ENCODE measurements at regions not wholly inside any gene's neighbourhood (a gene's known extent, or its start where the extent isn't known, plus 50 kb on each side); places are given as distances from the start of the nearest gene placed in this dataset.
"Not testable (repeated sequence)": the region's sequence is repeated elsewhere in the genome, so short reads cannot be mapped to it uniquely, and the experiment has no call there.

DNA sequence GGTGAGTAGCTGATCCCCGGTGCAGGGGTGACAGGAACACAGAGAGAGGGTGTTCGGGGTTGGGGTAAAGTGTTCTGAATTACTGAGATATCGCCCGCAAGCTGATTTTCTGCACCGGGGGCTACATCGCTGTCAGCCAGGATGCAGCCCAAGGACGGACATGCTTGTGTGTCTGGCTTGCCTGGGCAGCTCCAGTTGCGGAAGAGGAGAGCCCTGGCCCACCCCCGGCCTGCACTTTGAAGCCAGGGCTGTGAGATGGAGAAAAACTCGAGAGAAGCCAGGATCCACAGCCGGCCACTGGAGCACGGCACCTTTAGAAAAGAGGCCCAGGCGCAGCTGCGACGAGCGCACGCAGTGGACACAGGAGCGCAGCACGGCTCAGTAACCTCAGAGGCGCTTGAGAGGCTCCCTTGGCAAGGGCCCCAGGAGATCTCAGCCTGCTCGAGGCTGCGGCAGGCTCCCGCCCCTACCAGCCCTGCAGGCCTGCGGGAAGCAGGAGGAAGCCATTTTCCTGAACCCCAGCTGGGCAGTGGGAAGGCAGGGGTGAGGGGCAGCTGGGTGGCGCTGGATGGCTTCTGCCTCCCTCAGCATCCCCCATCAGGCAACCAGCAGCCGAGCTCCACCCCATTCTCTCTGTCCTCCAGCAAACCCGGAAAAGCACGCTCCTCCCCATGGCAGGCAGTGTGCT, 59.2 kb downstream of the C9orf50 start:
- no peaks in the 10 kb centered on the region for H3K36me3 Mint-ChIP-seq
- no peaks in the 10 kb centered on the region for H3K4me1 Mint-ChIP-seq
- no peaks in the 10 kb centered on the region for H3K9me3 Mint-ChIP-seq
- H3K4me3 Mint-ChIP-seq, result no peak overlapping the region
- no peak overlapping the region for H3K27ac Mint-ChIP-seq
- H3K27me3 Mint-ChIP-seq, result peaks cover 50% of the 10 kb centered on the region
- CTCF ChIA-PET, result no interaction called here
- no peak for DNase-seq

DNA sequence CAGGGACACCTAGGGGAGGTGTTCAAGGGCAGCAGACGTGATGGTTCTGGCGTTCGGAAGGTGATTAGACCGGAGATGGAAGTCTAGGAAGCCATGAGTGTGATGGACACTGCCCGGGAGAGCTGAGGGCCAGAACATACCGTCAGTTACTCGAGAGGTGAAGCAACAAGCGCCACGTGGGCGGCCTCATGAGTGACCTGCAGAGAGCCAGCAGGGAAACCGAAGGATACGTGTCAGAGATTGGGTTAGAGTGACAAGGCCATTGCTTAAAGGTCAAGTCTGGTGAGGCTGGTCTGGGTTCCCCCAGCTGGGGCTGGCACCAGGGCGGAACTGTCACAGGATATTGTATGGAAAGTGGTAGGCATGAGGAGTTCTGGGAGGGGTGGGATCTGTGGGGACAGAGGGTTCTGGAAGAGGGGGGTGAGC, 60.0 kb downstream of the C9orf50 start:
- CTCF ChIA-PET, result no interaction called here
- no peak overlapping the region for H3K4me3 Mint-ChIP-seq
- peaks cover 41% of the 10 kb centered on the region for H3K27me3 Mint-ChIP-seq
- no peaks in the 10 kb centered on the region for H3K9me3 Mint-ChIP-seq
- DNase-seq, result no peak
- H3K4me1 Mint-ChIP-seq, result no peaks in the 10 kb centered on the region
- H3K27ac Mint-ChIP-seq, result no peak overlapping the region
- no peaks in the 10 kb centered on the region for H3K36me3 Mint-ChIP-seq

GRCh38 chr9:129559506-129559881, 61.4 kb downstream of the C9orf50 start:
- no peak overlapping the region for H3K4me3 Mint-ChIP-seq
- no peaks in the 10 kb centered on the region for H3K9me3 Mint-ChIP-seq
- no peak overlapping the region for H3K27ac Mint-ChIP-seq
- H3K27me3 Mint-ChIP-seq, result peaks cover 36% of the 10 kb centered on the region
- no peak for DNase-seq
- no peaks in the 10 kb centered on the region for H3K36me3 Mint-ChIP-seq
- H3K4me1 Mint-ChIP-seq, result no peaks in the 10 kb centered on the region
- CTCF ChIA-PET, result interaction anchor here (0.5 kb wide), 1 partner anchor 1764 kb away, joined by 3 read pairs; no protein-coding TSS in a partner anchor

GRCh38 chr9:129558551-129559505, 62.1 kb downstream of the C9orf50 start:
- H3K9me3 Mint-ChIP-seq, result no peaks in the 10 kb centered on the region
- no peak for DNase-seq
- no peak overlapping the region for H3K27ac Mint-ChIP-seq

GRCh38 chr9:129558063-129558550, 62.8 kb downstream of the C9orf50 start:
- peaks cover 44% of the 10 kb centered on the region for H3K27me3 Mint-ChIP-seq
- H3K4me1 Mint-ChIP-seq, result no peaks in the 10 kb centered on the region
- H3K36me3 Mint-ChIP-seq, result no peaks in the 10 kb centered on the region
- CTCF ChIA-PET, result no interaction called here
- H3K4me3 Mint-ChIP-seq, result no peak overlapping the region
- no peak for DNase-seq
- H3K9me3 Mint-ChIP-seq, result no peaks in the 10 kb centered on the region
- H3K27ac Mint-ChIP-seq, result no peak overlapping the region

More at GRCh38 chr9:129558551-129559505, 62.1 kb downstream of the C9orf50 start:
- Mint-ChIP-seq H3K36me3 (no peaks in the 10 kb centered on the region), H3K4me1 (no peaks in the 10 kb centered on the region), H3K27me3 (peaks cover 37% of the 10 kb centered on the region), H3K4me3 (no peak overlapping the region)
- CTCF ChIA-PET, result interaction anchor here (0.5 kb wide), 1 partner anchor 1763 kb away, joined by 3 read pairs; no protein-coding TSS in a partner anchor

GRCh38 chr9:129557192-129558036, 63.5 kb downstream of the C9orf50 start:
- Mint-ChIP-seq H3K27ac (no peak overlapping the region), H3K36me3 (no peaks in the 10 kb centered on the region), H3K4me1 (no peaks in the 10 kb centered on the region), H3K27me3 (peaks cover 50% of the 10 kb centered on the region), H3K4me3 (no peak overlapping the region), H3K9me3 (no peaks in the 10 kb centered on the region)
- DNase-seq, result no peak
- CTCF ChIA-PET, result no interaction called here

DNA sequence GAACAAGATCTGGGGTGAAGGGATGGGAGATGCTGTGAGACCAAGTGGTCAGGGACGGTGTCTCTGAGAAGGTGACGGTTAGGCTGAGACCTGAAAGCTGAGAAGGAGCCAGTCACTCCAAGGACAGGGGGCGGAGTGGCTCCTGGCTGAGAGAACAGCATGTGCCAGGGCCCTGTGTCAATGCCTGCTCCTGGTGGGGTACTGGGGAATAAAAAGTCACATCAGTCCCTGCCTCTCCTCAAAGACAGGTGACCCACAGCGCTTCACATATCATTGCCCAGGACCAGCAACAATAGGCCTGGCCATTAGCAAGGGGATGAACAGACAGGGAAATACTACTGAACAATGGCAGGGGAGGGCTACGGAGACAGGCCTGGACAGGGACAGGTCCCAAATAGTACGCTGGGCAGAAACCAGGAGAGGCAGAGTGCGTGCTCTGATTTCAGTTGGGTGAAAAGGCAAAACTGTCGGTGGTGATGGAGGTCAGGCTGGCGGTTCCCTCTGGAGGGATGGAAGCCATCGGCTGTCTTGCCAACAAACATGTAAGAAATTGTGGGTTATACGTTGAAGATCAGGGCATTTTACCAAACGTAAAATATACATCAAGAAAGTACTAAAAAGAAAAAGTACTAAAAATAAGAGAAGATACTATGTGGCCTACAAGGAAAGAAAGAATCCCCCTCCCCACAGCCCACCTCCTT, 64.3 kb downstream of the C9orf50 start:
- CTCF ChIA-PET, result no interaction called here
- no peaks in the 10 kb centered on the region for H3K4me1 Mint-ChIP-seq
- peaks cover 53% of the 10 kb centered on the region for H3K27me3 Mint-ChIP-seq
- no peak overlapping the region for H3K4me3 Mint-ChIP-seq
- DNase-seq, result no peak
- no peaks in the 10 kb centered on the region for H3K36me3 Mint-ChIP-seq
- H3K27ac Mint-ChIP-seq, result no peak overlapping the region
- H3K9me3 Mint-ChIP-seq, result no peaks in the 10 kb centered on the region

DNA sequence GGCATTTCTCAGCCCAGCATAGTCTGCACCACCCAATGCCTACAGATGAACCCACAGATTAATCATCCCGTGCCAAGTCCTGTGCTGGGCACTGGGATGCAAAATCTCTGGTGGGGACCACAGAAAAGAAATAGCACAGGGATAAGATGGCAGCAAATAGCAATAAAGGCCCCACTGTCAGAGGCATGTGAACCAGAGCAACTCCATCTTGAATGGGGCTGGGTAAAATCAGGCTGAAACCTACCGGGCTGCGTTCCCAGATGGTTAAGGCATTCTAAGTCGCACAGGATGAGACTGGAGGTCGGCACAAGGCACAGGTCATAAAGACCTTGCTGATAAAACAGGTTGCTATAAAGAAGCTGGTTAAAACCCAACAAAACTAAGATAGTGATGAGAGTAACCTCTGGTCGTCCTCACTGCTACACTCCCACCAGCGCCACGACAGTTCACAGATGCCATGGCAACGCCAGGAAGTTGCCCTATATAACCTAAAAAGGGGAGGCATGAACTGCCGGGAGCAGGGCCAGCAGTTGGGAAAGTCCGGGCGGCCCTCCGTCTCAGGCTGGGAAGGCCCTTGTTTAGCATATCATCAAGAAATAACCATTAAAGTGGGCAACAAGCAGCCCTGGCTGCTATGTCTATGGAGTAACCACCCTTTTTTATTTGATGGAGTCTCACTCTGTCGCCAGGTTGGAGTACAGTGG, 65.2 kb downstream of the C9orf50 start:
- peaks cover 54% of the 10 kb centered on the region for H3K27me3 Mint-ChIP-seq
- H3K36me3 Mint-ChIP-seq, result no peaks in the 10 kb centered on the region
- CTCF ChIA-PET, result no interaction called here

DNA sequence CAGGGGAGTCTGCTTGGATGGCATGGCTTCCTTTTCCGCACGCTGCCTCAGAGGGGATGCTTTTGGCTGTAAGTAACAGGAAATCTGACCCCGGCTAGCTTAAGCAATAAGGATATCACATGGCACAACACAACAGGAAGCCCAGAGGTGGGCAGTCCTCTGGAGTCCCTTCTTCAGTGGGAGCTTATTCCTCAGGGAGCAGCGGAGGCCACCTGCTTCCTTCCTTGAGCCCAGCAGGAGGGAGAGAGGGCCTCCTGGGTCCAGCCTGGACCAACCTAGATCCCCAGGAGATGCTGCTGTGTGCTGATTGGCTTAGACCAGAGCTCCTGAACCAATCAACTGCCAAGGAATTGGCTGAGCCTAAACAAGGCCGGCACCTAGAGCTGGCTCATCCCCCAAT, 66.3 kb downstream of the C9orf50 start:
- H3K4me1 Mint-ChIP-seq, result no peaks in the 10 kb centered on the region
- CTCF ChIA-PET, result interaction anchor here (1.2 kb wide), 1 partner anchor 56 kb away, joined by 3 read pairs; no protein-coding TSS in a partner anchor
- no peaks in the 10 kb centered on the region for H3K9me3 Mint-ChIP-seq
- H3K4me3 Mint-ChIP-seq, result no peak overlapping the region
- DNase-seq, result no peak
- H3K27me3 Mint-ChIP-seq, result peaks cover 61% of the 10 kb centered on the region
- no peak overlapping the region for H3K27ac Mint-ChIP-seq
- H3K36me3 Mint-ChIP-seq, result no peaks in the 10 kb centered on the region

More for the DNA sequence above, 65.2 kb downstream of the C9orf50 start:
- H3K27ac Mint-ChIP-seq, result no peak overlapping the region
- no peaks in the 10 kb centered on the region for H3K9me3 Mint-ChIP-seq
- H3K4me3 Mint-ChIP-seq, result no peak overlapping the region
- DNase-seq, result no peak
- no peaks in the 10 kb centered on the region for H3K4me1 Mint-ChIP-seq

DNA sequence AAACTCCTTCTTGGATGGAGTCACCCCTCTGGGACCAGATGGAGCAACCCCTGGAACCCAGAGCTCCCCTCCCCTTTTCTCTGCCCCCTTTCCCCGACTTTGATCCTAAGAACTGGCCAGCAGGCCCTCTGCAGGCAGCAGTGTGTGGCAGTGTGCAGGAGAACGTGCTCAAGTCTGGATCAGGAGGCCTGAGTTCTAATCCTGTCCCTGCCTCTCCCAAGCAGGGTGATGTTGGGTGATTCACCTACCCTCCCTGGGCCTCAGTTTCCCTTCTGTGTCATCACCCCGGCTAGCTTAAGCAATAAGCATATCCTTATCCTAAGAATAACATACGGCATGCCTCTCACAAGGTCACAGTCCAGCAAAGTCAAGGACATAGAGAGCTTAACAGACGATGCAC, 67.6 kb downstream of the C9orf50 start:
- CTCF ChIA-PET, result no interaction called here
- Mint-ChIP-seq H3K4me3 (no peak overlapping the region), H3K27ac (no peak overlapping the region), H3K9me3 (no peaks in the 10 kb centered on the region), H3K27me3 (peaks cover 69% of the 10 kb centered on the region), H3K4me1 (peaks cover 4% of the 10 kb centered on the region), H3K36me3 (no peaks in the 10 kb centered on the region)
- DNase-seq, result no peak

DNA sequence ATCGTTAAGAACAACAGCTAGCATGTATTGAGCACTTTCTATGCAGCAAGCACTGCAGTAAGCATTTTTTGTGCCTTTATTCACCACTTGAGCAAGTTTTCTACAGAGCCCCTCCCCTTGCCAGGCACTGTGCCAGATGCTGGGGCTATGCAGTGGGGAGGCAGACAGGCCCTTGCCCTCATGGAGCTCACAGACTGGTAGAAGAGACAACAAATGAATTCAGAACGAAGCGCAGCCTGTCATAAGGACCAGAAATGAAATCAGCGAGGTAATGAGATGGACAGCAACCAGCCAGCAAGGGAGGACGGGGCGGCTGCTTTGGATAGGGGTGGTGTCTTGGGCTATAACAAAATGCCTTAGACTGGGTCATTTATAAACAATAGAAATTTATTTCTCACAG, 68.8 kb downstream of the C9orf50 start:
- H3K36me3 Mint-ChIP-seq, result no peaks in the 10 kb centered on the region
- no peak overlapping the region for H3K4me3 Mint-ChIP-seq
- CTCF ChIA-PET, result interaction anchor here (0.8 kb wide), 1 partner anchor 14 kb away, joined by 3 read pairs; no protein-coding TSS in a partner anchor
- no peaks in the 10 kb centered on the region for H3K9me3 Mint-ChIP-seq
- no peak for DNase-seq
- H3K27me3 Mint-ChIP-seq, result peaks cover 81% of the 10 kb centered on the region
- no peak overlapping the region for H3K27ac Mint-ChIP-seq
- H3K4me1 Mint-ChIP-seq, result peaks cover 4% of the 10 kb centered on the region

GRCh38 chr9:129551393-129551973, 69.4 kb downstream of the C9orf50 start:
- CTCF ChIA-PET, result interaction anchor here (0.8 kb wide), 1 partner anchor 14 kb away, joined by 3 read pairs; no protein-coding TSS in a partner anchor
- peaks cover 4% of the 10 kb centered on the region for H3K4me1 Mint-ChIP-seq
- H3K27ac Mint-ChIP-seq, result no peak overlapping the region
- no peaks in the 10 kb centered on the region for H3K9me3 Mint-ChIP-seq
- H3K4me3 Mint-ChIP-seq, result no peak overlapping the region
- H3K27me3 Mint-ChIP-seq, result peaks cover 87% of the 10 kb centered on the region
- no peak for DNase-seq
- H3K36me3 Mint-ChIP-seq, result no peaks in the 10 kb centered on the region

DNA sequence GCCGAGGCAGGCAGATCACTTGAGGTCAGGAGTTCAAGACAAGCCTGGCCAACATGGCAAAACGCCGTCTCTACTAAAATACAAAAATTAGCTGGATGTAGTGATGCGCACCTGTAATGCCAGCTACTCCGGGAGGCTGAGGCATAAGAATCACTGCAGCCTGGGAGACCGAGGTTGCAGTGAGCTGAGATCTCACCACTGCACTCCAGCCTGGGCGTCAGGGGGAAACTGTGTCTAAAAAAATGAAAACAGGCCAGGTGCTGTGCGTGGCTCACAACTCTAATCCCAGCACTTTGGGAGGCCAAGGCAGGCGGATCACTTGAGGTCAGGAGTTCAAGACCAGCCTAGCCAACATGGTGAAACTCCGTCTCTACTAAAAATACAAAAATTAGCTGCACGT, 69.9 kb downstream of the C9orf50 start:
- not testable (repeated sequence) for H3K36me3 Mint-ChIP-seq

More for the DNA sequence above, 69.9 kb downstream of the C9orf50 start:
- H3K27me3 Mint-ChIP-seq, result peaks cover 91% of the 10 kb centered on the region
- H3K27ac Mint-ChIP-seq, H3K4me1 Mint-ChIP-seq, CTCF ChIA-PET, H3K4me3 Mint-ChIP-seq, DNase-seq, H3K9me3 Mint-ChIP-seq: not testable (repeated sequence)

All from activated naive CD4-positive, alpha-beta T cell treated with anti-CD3 and anti-CD28 coated beads, Interleukin-2, amount 10 ng/mL, durations not matched to agents 7 days and 5 days (primary cell).